ENCODE measurements at regions not wholly inside any gene's neighbourhood (a gene's known extent, or its start where the extent isn't known, plus 50 kb on each side); places are given as distances from the start of the nearest gene placed in this dataset.

- no peaks in the 10 kb centered on the region for H3K36me3 ChIP-seq (replicated peaks)
- H3K27ac ChIP-seq = no peak overlapping the region
- DNase-seq = no peak
- no peak overlapping the region for H3K4me3 ChIP-seq (ENCODE audit: low read depth, low read length)
- H3K27me3 ChIP-seq (replicated peaks) = no peaks in the 10 kb centered on the region
- no peak for TF ChIP-seq CTCF (IDR thresholded peaks at IDR 0.05; ENCODE audit: low read depth, low read length, missing control alignments)
- in situ Hi-C loops (cut with HindIII; ENCODE audit: low pct_ligation_motif_present, low sequenced_read_pairs) = no loop called here
These were observed 216.4 kb downstream of the GPAM start for GRCh38 chr10:111967116-111967515.

DNA sequence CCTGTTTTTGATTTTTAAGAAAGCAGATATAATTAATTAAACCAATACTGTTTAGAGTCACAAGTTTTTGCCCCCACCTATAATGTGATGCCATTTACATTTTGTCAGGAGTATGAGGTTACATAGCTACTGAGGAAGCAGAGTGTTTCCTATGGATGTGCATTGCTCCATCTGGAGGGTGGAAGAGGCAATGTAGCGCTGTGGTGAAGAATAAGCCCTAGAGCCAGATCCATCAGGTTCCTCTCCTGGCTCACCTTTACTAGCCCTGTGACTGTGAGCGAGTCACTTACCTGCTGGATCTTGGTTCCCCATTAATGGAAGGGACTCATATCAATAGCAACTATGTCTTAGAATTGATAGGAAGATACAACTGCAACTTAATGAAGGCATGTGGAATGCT lies 216.0 kb downstream of the GPAM start:
- in situ Hi-C loops (cut with HindIII; ENCODE audit: low pct_ligation_motif_present, low sequenced_read_pairs) = no loop called here
- no peaks in the 10 kb centered on the region for H3K36me3 ChIP-seq (replicated peaks)
- no peaks in the 10 kb centered on the region for H3K27me3 ChIP-seq (replicated peaks)
- H3K4me3 ChIP-seq (ENCODE audit: low read depth, low read length) = no peak overlapping the region
- no peak for TF ChIP-seq CTCF (IDR thresholded peaks at IDR 0.05; ENCODE audit: low read depth, low read length, missing control alignments)
- DNase-seq = no peak
- H3K27ac ChIP-seq = no peak overlapping the region

GRCh38 chr10:111968647-111969046 lies 214.9 kb downstream of the GPAM start:
- no peaks in the 10 kb centered on the region for H3K36me3 ChIP-seq (replicated peaks)
- no peak overlapping the region for H3K27ac ChIP-seq
- DNase-seq = no peak
- no peak for TF ChIP-seq CTCF (IDR thresholded peaks at IDR 0.05; ENCODE audit: low read depth, low read length, missing control alignments)
- in situ Hi-C loops (cut with HindIII; ENCODE audit: low pct_ligation_motif_present, low sequenced_read_pairs) = no loop called here
- H3K27me3 ChIP-seq (replicated peaks) = no peaks in the 10 kb centered on the region
- H3K4me3 ChIP-seq (ENCODE audit: low read depth, low read length) = no peak overlapping the region

GRCh38 chr10:111970111-111970510 lies 213.5 kb downstream of the GPAM start:
- in situ Hi-C loops (cut with HindIII; ENCODE audit: low pct_ligation_motif_present, low sequenced_read_pairs) = no loop called here
- no peak overlapping the region for H3K27ac ChIP-seq
- TF ChIP-seq CTCF (IDR thresholded peaks at IDR 0.05; ENCODE audit: low read depth, low read length, missing control alignments) = no peak
- H3K36me3 ChIP-seq (replicated peaks) = no peaks in the 10 kb centered on the region
- H3K4me3 ChIP-seq (ENCODE audit: low read depth, low read length) = no peak overlapping the region
- H3K27me3 ChIP-seq (replicated peaks) = no peaks in the 10 kb centered on the region
- DNase-seq = no peak

DNA sequence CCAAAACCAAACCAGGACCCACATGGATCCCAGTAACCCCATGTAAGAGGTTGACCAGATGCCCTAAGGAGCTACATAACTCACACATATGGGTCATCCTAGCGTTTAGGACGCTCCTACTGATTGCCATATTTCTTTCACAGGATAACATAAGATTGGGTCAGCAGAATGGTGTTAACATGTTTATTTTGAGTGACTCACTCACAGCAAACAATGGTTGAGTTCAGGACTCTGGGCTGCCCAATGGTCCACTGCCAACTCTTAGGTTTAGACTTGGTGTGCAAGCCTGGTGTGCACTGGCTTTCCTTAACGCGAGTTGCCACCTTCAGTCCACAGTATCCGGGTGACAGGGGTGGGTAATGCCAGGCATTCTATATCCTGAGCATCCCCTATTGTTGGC lies 211.5 kb downstream of the GPAM start:
- in situ Hi-C loops (cut with HindIII; ENCODE audit: low pct_ligation_motif_present, low sequenced_read_pairs) = no loop called here
- no peak for DNase-seq

More for the DNA sequence above, 211.5 kb downstream of the GPAM start:
- no peak for TF ChIP-seq CTCF (IDR thresholded peaks at IDR 0.05; ENCODE audit: low read depth, low read length, missing control alignments)
- H3K4me3 ChIP-seq (ENCODE audit: low read depth, low read length) = no peak overlapping the region
- H3K27ac ChIP-seq = no peak overlapping the region
- no peaks in the 10 kb centered on the region for H3K27me3 ChIP-seq (replicated peaks)
- H3K36me3 ChIP-seq (replicated peaks) = no peaks in the 10 kb centered on the region
